Effector memory CD4-positive, alpha-beta T cell (primary cell): ENCODE measurements at regions not wholly inside any gene's neighbourhood (a gene's known extent, or its start where the extent isn't known, plus 50 kb on each side); places are given as distances from the start of the nearest gene placed in this dataset.
"Not testable (repeated sequence)": the region's sequence is repeated elsewhere in the genome, so short reads cannot be mapped to it uniquely, and the experiment has no call there.

Experiments used
- DNase-seq, 3 donors: peaks; one replicate each; pipeline ENCODE4 v3.0.0-alpha.2; 2020
- H3K27ac ChIP-seq: 2 replicates; pipeline ENCODE4 v1.7.0; 2013; ENCODE audit warnings: mild to moderate bottlenecking, low read length, moderate library complexity; ENCODE audit not compliant: insufficient read depth, poor library complexity, severe bottlenecking
- H3K27me3 ChIP-seq: replicated peaks from 2 replicates; pipeline ENCODE4 v1.7.0; 2013; ENCODE audit warnings: mild to moderate bottlenecking, low read length; ENCODE audit not compliant: insufficient read depth, control insufficient read depth, poor library complexity, severe bottlenecking
- H3K36me3 ChIP-seq: 2 replicates; pipeline ENCODE4 v1.7.0; 2013; ENCODE audit warnings: mild to moderate bottlenecking, low read length, moderate library complexity; ENCODE audit not compliant: control insufficient read depth, insufficient read depth
- H3K4me1 ChIP-seq: 2 replicates; pipeline ENCODE4 v1.7.0; 2013; ENCODE audit warnings: low read length, mild to moderate bottlenecking; ENCODE audit not compliant: control insufficient read depth, insufficient read depth, poor library complexity, severe bottlenecking
- H3K4me3 ChIP-seq: 2 replicates; pipeline ENCODE4 v1.7.0; 2013; ENCODE audit warnings: low read length, low read depth, mild to moderate bottlenecking; ENCODE audit not compliant: insufficient read depth, poor library complexity, severe bottlenecking
- H3K9me3 ChIP-seq: 2 replicates; pipeline ENCODE4 v1.7.0; 2013; ENCODE audit warnings: mild to moderate bottlenecking, low read length, moderate library complexity; ENCODE audit not compliant: control insufficient read depth

GRCh38 chr2:215826376-215826775, 187.0 kb downstream of the MREG start:
- H3K27me3 ChIP-seq, result no peaks in the 10 kb centered on the region
- H3K27ac ChIP-seq, result no peak overlapping the region
- no peak for DNase-seq
- H3K36me3 ChIP-seq, result no peaks in the 10 kb centered on the region
- no peaks in the 10 kb centered on the region for H3K9me3 ChIP-seq
- H3K4me3 ChIP-seq, result no peak overlapping the region
- no peaks in the 10 kb centered on the region for H3K4me1 ChIP-seq

- no peaks in the 10 kb centered on the region for H3K27me3 ChIP-seq
- no peak for DNase-seq
- H3K9me3 ChIP-seq, result no peaks in the 10 kb centered on the region
- H3K36me3 ChIP-seq, result no peaks in the 10 kb centered on the region
- no peak overlapping the region for H3K4me3 ChIP-seq
- no peaks in the 10 kb centered on the region for H3K4me1 ChIP-seq
- H3K27ac ChIP-seq, result no peak overlapping the region
Measured at GRCh38 chr2:215825707-215826106, 187.6 kb downstream of the MREG start.

GRCh38 chr2:215821298-215821697, 192.1 kb downstream of the MREG start:
- not testable (repeated sequence) for H3K27me3 ChIP-seq, H3K4me3 ChIP-seq, H3K36me3 ChIP-seq, H3K4me1 ChIP-seq, H3K9me3 ChIP-seq, H3K27ac ChIP-seq, DNase-seq

GRCh38 chr2:215819713-215820112, 193.6 kb downstream of the MREG start:
- DNase-seq, H3K9me3 ChIP-seq, H3K36me3 ChIP-seq, H3K4me3 ChIP-seq, H3K4me1 ChIP-seq, H3K27me3 ChIP-seq, H3K27ac ChIP-seq: not testable (repeated sequence)

- DNase-seq, result no peak
- H3K4me3 ChIP-seq, result no peak overlapping the region
- no peaks in the 10 kb centered on the region for H3K36me3 ChIP-seq
- H3K9me3 ChIP-seq, result no peaks in the 10 kb centered on the region
- H3K4me1 ChIP-seq, result no peaks in the 10 kb centered on the region
- H3K27me3 ChIP-seq, result no peaks in the 10 kb centered on the region
- H3K27ac ChIP-seq, result no peak overlapping the region
Measured at GRCh38 chr2:215817046-215817445, 196.3 kb downstream of the MREG start.

- no peaks in the 10 kb centered on the region for H3K36me3 ChIP-seq
- H3K4me1 ChIP-seq, result no peaks in the 10 kb centered on the region
- no peaks in the 10 kb centered on the region for H3K9me3 ChIP-seq
- no peak for DNase-seq
- H3K27ac ChIP-seq, result no peak overlapping the region
- H3K4me3 ChIP-seq, result no peak overlapping the region
- no peaks in the 10 kb centered on the region for H3K27me3 ChIP-seq
Measured at GRCh38 chr2:215816424-215816823, 196.9 kb downstream of the MREG start.

GRCh38 chr2:215815960-215816359, 197.4 kb downstream of the MREG start:
- H3K9me3 ChIP-seq, result no peaks in the 10 kb centered on the region

GRCh38 chr2:215812966-215813365, 200.4 kb downstream of the MREG start:
- Histone ChIP-seq H3K27me3 (no peaks in the 10 kb centered on the region), H3K9me3 (no peaks in the 10 kb centered on the region), H3K36me3 (no peaks in the 10 kb centered on the region), H3K4me1 (no peaks in the 10 kb centered on the region), H3K4me3 (no peak overlapping the region), H3K27ac (no peak overlapping the region)
- no peak for DNase-seq

More at GRCh38 chr2:215815960-215816359, 197.4 kb downstream of the MREG start:
- no peak overlapping the region for H3K27ac ChIP-seq
- H3K27me3 ChIP-seq, result no peaks in the 10 kb centered on the region
- no peak for DNase-seq
- H3K4me3 ChIP-seq, result no peak overlapping the region
- H3K36me3 ChIP-seq, result no peaks in the 10 kb centered on the region
- no peaks in the 10 kb centered on the region for H3K4me1 ChIP-seq

GRCh38 chr2:215811409-215812345, 201.7 kb downstream of the MREG start:
- H3K4me1 ChIP-seq, result no peaks in the 10 kb centered on the region
- no peak for DNase-seq
- H3K27me3 ChIP-seq, result no peaks in the 10 kb centered on the region
- H3K9me3 ChIP-seq, result no peaks in the 10 kb centered on the region
- no peak overlapping the region for H3K27ac ChIP-seq
- H3K4me3 ChIP-seq, result no peak overlapping the region
- no peaks in the 10 kb centered on the region for H3K36me3 ChIP-seq

- H3K4me1 ChIP-seq, result no peaks in the 10 kb centered on the region
- no peaks in the 10 kb centered on the region for H3K36me3 ChIP-seq
- H3K27me3 ChIP-seq, result no peaks in the 10 kb centered on the region
- no peak overlapping the region for H3K27ac ChIP-seq
- DNase-seq, result no peak
- no peaks in the 10 kb centered on the region for H3K9me3 ChIP-seq
- no peak overlapping the region for H3K4me3 ChIP-seq
Measured at GRCh38 chr2:215811003-215811402, 202.3 kb downstream of the MREG start.
